SK-N-SH (cell line): ENCODE measurements at regions not wholly inside any gene's neighbourhood (a gene's known extent, or its start where the extent isn't known, plus 50 kb on each side); places are given as distances from the start of the nearest gene placed in this dataset.

Experiments
- CTCF ChIP-seq: fragments of 200-600 bp; sonication (generic); IDR thresholded peaks from 2 replicates; pipeline ENCODE4 v1.6.1; 2017; ENCODE audit warnings: antibody characterized with exemption, mild to moderate bottlenecking, moderate library complexity
- ELF1 ChIP-seq: IDR thresholded peaks from 2 replicates; pipeline ENCODE4 v1.4.0; 2012
- EZH2phosphoT487 ChIP-seq: fragments of 200-600 bp; sonication (generic); IDR thresholded peaks from 2 replicates; pipeline ENCODE4 v1.6.1; 2017; ENCODE audit warnings: low read depth, mixed run types, mild to moderate bottlenecking, antibody characterized with exemption, moderate library complexity, borderline replicate concordance
- MAX ChIP-seq: IDR thresholded peaks from 2 replicates; pipeline ENCODE4 v1.4.0; 2012; ENCODE audit warnings: low read depth
- NFIC ChIP-seq: IDR thresholded peaks from 2 replicates; pipeline ENCODE4 v1.4.0; 2012; ENCODE audit warnings: borderline replicate concordance
- POLR2AphosphoS5 ChIP-seq: IDR thresholded peaks from 2 replicates; pipeline ENCODE4 v1.6.1; 2012; ENCODE audit warnings: low read depth, low read length
- TAF1 ChIP-seq: IDR thresholded peaks from 2 replicates; pipeline ENCODE4 v1.6.1; 2012; ENCODE audit warnings: low read depth, mild to moderate bottlenecking, low read length, moderate library complexity, borderline replicate concordance
- USF2 ChIP-seq: fragments of 150-350 bp; IDR thresholded peaks from 2 replicates; pipeline ENCODE4 v1.6.1; 2017; ENCODE audit warnings: antibody characterized with exemption, low read length, low read depth, borderline replicate concordance

GRCh38 chr4:10281996-10282395 lies 165.4 kb upstream of the WDR1 start:
- TF ChIP-seq NFIC = no peak
- no peak for TF ChIP-seq EZH2phosphoT487
- no peak for TF ChIP-seq CTCF
- TF ChIP-seq TAF1 = no peak
- TF ChIP-seq USF2 = no peak
- no peak for TF ChIP-seq POLR2AphosphoS5
- no peak for TF ChIP-seq ELF1
- TF ChIP-seq MAX = no peak
